Cardiac fibroblast (primary cell): ENCODE measurements at regions not wholly inside any gene's neighbourhood (a gene's known extent, or its start where the extent isn't known, plus 50 kb on each side); places are given as distances from the start of the nearest gene placed in this dataset.
"Not testable (repeated sequence)": the region's sequence is repeated elsewhere in the genome, so short reads cannot be mapped to it uniquely, and the experiment has no call there.

Source experiments
- DNase-seq, 2 donors: peaks; one replicate each; pipeline versions ENCODE4 v3.0.0 to v3.0.0-alpha.2; 2010; ENCODE audit warnings: low read depth in 2 of 2
- H3K4me3 ChIP-seq, 2 donors: replicated peaks in 1 of 2; 1 replicate in 1 of 2; 2 replicates in 1 of 2; pipeline ENCODE4 v1.5.1; 2011; ENCODE audit warnings: low read depth in 2 of 2, low read length in 2 of 2, mild to moderate bottlenecking in 2 of 2, moderate library complexity in 1 of 2

- H3K4me3 ChIP-seq, DNase-seq: not testable (repeated sequence)
Observed at GRCh38 chr9:94387338-94388010, 59.0 kb upstream of the NUTM2F start.

DNA sequence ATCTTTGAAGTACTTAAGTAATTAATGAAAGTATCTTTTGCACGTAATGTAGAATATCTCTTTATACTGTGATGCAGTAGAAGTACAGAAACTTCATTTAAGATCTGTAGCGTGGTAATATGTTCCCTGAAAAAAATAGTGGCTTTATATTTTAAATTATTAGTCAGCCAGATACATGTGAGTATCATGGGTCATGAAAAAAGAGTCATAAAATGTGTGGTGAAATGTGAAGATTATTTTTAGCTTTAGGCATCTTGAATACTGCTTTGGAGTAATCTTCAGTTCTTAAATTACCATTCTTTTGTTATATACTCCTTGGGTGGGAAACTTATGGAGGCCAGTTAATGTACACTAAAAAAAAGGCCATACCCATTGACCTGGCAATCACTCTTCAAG is 59.6 kb upstream of the NUTM2F start:
- H3K4me3 ChIP-seq, DNase-seq: not testable (repeated sequence)

DNA sequence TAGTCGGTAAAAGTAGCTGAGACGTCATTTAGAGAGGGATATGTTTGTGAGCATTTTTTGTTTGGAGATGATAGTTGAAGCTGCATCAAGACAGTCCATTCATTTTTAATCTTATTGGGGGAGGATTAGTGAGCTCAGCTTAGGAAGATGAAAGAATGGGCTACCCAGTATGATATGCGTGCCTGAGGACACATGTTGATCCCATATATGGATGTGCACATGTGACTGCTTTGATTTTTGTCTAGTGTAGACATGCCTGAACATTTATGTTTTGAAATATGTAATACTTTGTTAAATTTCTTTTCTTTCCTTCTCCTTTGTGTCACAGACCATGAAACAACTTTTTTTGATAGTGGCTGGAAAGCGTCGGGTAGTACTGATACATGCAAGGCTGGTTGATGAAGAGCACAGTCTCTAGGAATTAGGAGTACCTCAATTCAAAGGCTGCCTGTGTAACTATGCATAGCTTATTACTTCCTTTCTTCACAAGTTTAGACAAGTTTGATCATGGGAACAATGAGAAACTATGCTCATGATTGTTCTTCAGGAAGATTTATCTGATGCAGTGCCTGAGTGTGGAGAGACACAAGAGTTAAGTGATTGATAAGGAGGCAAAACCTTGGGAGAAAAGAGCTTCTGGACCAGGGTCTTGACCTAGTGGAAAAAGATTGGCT is 62.1 kb upstream of the NUTM2F start:
- not testable (repeated sequence) for H3K4me3 ChIP-seq, DNase-seq

GRCh38 chr9:94392971-94393624 is 64.7 kb upstream of the NUTM2F start:
- not testable (repeated sequence) for H3K4me3 ChIP-seq, DNase-seq

- not testable (repeated sequence) for DNase-seq, H3K4me3 ChIP-seq
Observed at GRCh38 chr9:94397766-94398379, 69.4 kb upstream of the NUTM2F start.

DNA sequence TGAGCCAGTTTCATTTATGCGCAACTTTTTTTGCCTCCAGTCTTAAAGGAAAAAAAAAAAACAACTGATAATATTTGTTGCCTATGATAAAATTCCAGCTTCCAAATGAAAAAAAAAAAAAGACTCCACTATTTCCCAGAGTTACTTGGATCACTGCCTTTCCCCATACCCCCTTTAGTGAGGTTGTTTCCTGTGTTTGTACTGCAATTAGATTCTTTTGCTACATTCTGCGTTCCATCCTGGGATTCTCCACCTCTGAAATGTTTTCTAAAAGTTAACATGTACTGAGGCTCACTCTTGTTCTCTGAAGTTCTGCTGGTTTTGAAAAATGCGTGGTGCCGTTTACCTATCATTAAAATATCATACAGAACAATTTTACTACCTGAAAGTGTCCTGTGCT is 72.0 kb upstream of the NUTM2F start:
- DNase-seq: peak in 1 of 2 donors; percentile 60
- not testable (repeated sequence) for H3K4me3 ChIP-seq

- DNase-seq, H3K4me3 ChIP-seq: not testable (repeated sequence)
Observed at GRCh38 chr9:94402795-94403194, 74.4 kb upstream of the NUTM2F start.

DNA sequence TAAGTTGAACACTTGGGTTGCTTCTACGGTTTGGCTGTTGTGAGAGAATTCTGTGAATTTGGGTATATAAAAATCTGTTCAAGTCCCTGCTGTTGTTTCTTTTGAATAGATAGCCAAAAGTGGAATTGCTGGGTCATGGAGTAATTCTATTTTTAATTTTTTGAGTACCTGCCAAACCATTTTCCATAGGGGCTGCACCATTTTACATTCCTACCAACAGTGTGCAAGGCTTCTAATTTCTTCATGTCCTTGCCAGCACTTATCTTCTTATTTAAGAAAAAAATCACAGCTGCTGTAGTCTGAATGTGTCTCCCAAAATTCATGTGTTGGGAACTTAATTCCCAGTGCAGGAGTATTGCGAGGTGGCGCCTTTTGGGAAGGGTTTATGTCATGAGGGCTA is 75.1 kb upstream of the NUTM2F start:
- peak; percentile 12 to 70 for DNase-seq
- H3K4me3 ChIP-seq: not testable (repeated sequence)

DNA sequence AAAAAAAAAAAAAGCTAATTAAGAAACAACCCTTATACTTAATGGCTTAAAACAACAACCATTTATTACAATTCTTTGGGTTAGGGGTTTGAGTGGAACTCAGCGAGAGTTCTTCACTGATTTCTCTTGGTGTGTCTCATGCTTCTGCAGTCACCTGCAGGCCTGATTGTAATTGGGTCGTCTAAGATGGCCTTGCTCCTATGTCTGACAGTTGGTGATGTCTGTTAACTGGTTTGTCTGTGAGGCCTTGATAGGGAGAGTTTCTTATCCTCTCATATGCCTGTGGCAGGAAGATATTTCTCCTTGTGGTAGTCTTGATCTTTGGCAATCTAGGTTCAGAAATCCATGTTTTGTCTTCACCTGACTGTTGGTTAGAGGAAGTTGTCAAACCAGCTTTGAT is 85.2 kb upstream of the NUTM2F start:
- H3K4me3 ChIP-seq, DNase-seq: not testable (repeated sequence)

- not testable (repeated sequence) for H3K4me3 ChIP-seq
- peak in 1 of 2 donors; percentile 21 for DNase-seq
Observed at GRCh38 chr9:94415111-94415510, 86.7 kb upstream of the NUTM2F start.

DNA sequence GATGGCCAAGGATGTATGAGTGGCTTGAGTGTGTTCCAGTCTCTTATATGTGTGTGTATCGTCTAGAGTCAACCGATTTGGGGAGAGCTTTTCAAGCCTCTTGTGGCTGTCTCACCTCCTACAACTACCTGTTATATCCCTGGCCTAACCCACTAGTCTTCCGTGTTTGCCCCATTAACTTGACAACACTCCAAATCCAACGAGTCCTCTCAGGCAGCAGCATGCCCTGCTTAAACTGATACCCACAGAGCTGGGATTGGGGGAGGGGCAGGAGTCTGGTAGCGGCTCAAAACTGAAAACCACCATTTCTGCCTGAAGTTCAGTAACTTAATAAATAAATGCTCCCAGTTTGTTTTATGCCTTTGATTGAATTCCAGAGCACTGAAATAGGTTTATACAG is 91.7 kb upstream of the NUTM2F start:
- not testable (repeated sequence) for DNase-seq, H3K4me3 ChIP-seq

DNA sequence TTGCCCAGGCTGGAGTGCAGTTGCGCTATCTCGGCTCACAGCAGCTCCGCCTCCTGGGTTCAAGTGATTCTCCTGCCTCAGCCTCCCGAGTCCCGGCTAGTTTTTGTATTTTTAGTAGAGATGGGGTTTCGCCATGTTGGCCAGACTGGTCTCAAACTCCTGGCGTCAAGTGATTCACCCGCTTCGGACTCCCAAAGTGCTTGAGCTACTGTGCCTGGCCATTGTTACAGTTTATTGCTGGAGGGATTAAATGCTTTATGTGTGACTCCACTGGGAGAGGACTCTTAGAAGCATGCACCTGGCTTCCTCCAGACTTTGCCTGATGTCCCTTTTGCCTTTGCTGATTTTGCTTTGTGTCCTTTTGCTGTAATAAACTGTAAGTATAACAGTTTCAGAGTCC is 93.5 kb upstream of the NUTM2F start:
- not testable (repeated sequence) for DNase-seq

DNA sequence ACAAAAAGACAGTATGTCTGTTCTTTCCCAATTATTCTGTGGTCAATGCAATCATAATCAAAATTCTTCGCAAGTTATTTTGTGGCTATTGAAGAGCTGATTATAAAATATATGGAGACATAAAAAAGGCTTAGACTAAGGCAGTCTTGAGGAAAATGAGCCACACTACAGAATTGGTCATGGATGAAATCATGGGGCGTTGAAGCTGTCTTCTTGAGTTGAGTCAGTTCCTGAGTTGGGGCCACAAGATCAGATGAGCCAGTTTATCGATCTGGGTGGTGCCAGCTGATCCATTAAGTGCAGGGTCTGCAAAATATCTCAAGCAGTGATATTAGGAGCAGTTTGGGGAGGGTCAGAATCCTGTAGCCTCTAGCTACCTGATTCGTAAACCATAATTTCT is 96.9 kb upstream of the NUTM2F start:
- H3K4me3 ChIP-seq, DNase-seq: not testable (repeated sequence)

More for the DNA sequence above, 93.5 kb upstream of the NUTM2F start:
- H3K4me3 ChIP-seq: not testable (repeated sequence)

DNA sequence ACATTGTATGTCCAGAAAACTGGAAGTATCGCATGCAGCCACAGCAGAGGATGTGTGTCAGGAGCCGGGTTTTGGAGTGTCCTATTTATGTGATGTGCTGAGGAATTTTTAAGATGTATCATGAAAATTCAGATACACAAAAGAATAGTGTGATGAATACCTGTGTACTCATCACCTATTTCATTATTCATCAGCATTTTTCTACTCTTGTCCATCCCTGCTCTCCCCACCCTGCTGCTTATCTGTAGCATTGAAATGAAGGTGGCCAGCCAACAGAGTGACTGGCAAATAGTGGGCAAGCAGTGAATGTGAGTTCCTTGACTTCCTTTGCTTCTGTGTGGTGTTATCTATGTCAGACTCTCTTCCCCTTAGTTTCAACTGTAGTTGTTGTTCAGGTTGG is 108.7 kb upstream of the NUTM2F start:
- not testable (repeated sequence) for DNase-seq, H3K4me3 ChIP-seq

DNA sequence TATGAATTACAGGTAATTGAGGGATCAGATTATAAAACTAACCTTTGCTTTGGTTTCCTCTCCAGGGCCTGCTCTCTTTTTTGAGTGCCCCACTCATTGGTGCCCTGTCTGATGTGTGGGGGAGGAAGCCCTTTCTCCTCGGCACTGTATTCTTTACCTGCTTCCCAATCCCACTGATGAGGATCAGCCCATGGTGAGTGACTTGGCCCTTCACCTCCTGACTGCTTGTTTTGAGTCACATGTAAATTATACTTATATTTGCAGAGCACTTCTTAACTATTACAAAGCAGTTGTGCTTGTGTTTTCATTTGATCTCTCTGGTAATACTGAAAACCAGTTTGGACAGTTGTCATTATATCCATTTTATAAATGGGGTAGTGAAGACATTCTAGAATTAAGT is 109.9 kb upstream of the NUTM2F start:
- DNase-seq, H3K4me3 ChIP-seq: not testable (repeated sequence)

GRCh38 chr9:94441146-94441545 is 112.7 kb upstream of the NUTM2F start:
- H3K4me3 ChIP-seq, DNase-seq: not testable (repeated sequence)
